Prostate gland (tissue), 2 donors: ENCODE measurements at regions not wholly inside any gene's neighbourhood (a gene's known extent, or its start where the extent isn't known, plus 50 kb on each side); places are given as distances from the start of the nearest gene placed in this dataset.
A peak's percentile ranks its signal among the peaks of the same experiment; 100 is the strongest.

Source experiments
- DNase-seq: peaks from one replicate; pipeline ENCODE4 v3.0.0-alpha.2; 2019; ENCODE audit warnings: low spot score
- H3K27ac ChIP-seq, 2 donors: fragments of 200-600 bp; sonication (generic); 2 replicates each; pipeline ENCODE4 v1.5.1; 2017 to 2019
- H3K27me3 ChIP-seq: fragments of 200-600 bp; sonication (generic); replicated peaks from 2 replicates; pipeline ENCODE4 v1.5.1; 2019; ENCODE audit not compliant: insufficient read depth
- H3K36me3 ChIP-seq, 2 donors: fragments of 200-600 bp; sonication (generic); 1 replicate in 1 of 2; 2 replicates in 1 of 2; pipeline versions ENCODE4 v1.5.1 to v1.8.1; 2017 to 2019
- H3K4me1 ChIP-seq: fragments of 200-600 bp; sonication (generic); replicated peaks from 2 replicates; pipeline ENCODE4 v1.5.1; 2019
- H3K4me3 ChIP-seq, 2 donors: fragments of 200-600 bp; sonication (generic); 2 replicates each; pipeline ENCODE4 v1.5.1; 2017 to 2019
- H3K9me3 ChIP-seq: fragments of 200-600 bp; sonication (generic); 2 replicates; pipeline ENCODE4 v1.5.1; 2017
- CTCF ChIP-seq, 4 experiments: fragments of 200-600 bp in 2 of 4; fragments of 450-650 bp in 2 of 4; sonication (generic) in 2 of 4; IDR thresholded peaks; 1 replicate in 3 of 4; 2 replicates in 1 of 4; pipeline ENCODE4 v1.5.1; 2016 to 2019; ENCODE audit warnings: antibody characterized with exemption in 4 of 4, mild to moderate bottlenecking in 2 of 4, moderate library complexity in 2 of 4
- POLR2A ChIP-seq: fragments of 450-650 bp; IDR thresholded peaks from one replicate; pipeline ENCODE4 v1.6.1; 2016; ENCODE audit warnings: antibody characterized with exemption, mild to moderate bottlenecking
- POLR2AphosphoS5 ChIP-seq: sonication (generic); formaldehyde crosslinking; IDR thresholded peaks from one replicate; pipeline ENCODE4 v1.6.1; 2017; ENCODE audit warnings: antibody characterized with exemption
- WGBS: methylation state at CpG from one replicate; pipeline ENCODE4 v1.1.5; 2018; 5-methylcytosine and 5-hydroxymethylcytosine counted together
- intact Hi-C: fragments of 100-400 bp; cut with DNase I; formaldehyde crosslinking; loops from one replicate; pipeline ENCODE4 v1.14.2; 2022

GRCh38 chr2:40844353-40845277 lies 392.7 kb upstream of the SLC8A1 start:
- no peak overlapping the region for H3K4me3 ChIP-seq
- H3K36me3 ChIP-seq = no peaks in the 10 kb centered on the region
- H3K27ac ChIP-seq = no peak overlapping the region
- DNase-seq = no peak
- 72% methylated on average over 8 of the region's 8 CpGs for WGBS
- TF ChIP-seq CTCF (IDR thresholded peaks at IDR 0.05) (peak in 1 of 4 experiments; percentile 8), POLR2AphosphoS5 (no peak)
- no peaks in the 10 kb centered on the region for H3K27me3 ChIP-seq
- no peaks in the 10 kb centered on the region for H3K4me1 ChIP-seq
- intact Hi-C loops = no loop called here
- H3K9me3 ChIP-seq = no peaks in the 10 kb centered on the region

DNA sequence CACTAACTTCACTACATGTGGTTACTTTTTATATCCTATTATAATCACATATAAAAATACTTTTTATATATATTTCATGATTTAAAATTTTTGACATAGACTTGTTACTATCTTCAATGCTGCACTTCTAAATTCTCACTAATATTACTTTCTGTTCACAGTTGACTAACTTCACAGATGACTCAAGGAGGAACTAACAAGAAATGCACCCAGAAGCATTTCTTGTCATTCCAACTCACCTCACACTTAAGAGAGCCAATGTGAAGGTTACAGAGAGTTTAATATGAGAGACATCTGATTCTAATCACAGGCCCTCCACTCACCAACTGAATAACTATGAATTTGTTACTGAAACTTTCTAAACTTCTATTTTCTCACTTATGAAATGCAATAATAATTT lies 399.8 kb upstream of the SLC8A1 start:
- no peaks in the 10 kb centered on the region for H3K36me3 ChIP-seq
- no peaks in the 10 kb centered on the region for H3K4me1 ChIP-seq
- intact Hi-C loops = no loop called here
- DNase-seq = no peak
- TF ChIP-seq CTCF (IDR thresholded peaks at IDR 0.05) = no peak
- TF ChIP-seq POLR2A = no peak
- TF ChIP-seq POLR2AphosphoS5 = no peak
- no peak overlapping the region for H3K4me3 ChIP-seq
- no peaks in the 10 kb centered on the region for H3K9me3 ChIP-seq
- no peaks in the 10 kb centered on the region for H3K27me3 ChIP-seq
- H3K27ac ChIP-seq = no peak overlapping the region

GRCh38 chr2:40859617-40860016 lies 407.7 kb upstream of the SLC8A1 start:
- TF ChIP-seq POLR2A (no peak), CTCF (IDR thresholded peaks at IDR 0.05) (no peak), POLR2AphosphoS5 (no peak)
- Histone ChIP-seq H3K4me3 (no peak overlapping the region), H3K9me3 (no peaks in the 10 kb centered on the region), H3K27ac (no peak overlapping the region), H3K4me1 (no peaks in the 10 kb centered on the region), H3K36me3 (no peaks in the 10 kb centered on the region), H3K27me3 (no peaks in the 10 kb centered on the region)
- intact Hi-C loops = no loop called here
- no peak for DNase-seq
- WGBS = 91% methylated on average over 1 of the region's 1 CpG

DNA sequence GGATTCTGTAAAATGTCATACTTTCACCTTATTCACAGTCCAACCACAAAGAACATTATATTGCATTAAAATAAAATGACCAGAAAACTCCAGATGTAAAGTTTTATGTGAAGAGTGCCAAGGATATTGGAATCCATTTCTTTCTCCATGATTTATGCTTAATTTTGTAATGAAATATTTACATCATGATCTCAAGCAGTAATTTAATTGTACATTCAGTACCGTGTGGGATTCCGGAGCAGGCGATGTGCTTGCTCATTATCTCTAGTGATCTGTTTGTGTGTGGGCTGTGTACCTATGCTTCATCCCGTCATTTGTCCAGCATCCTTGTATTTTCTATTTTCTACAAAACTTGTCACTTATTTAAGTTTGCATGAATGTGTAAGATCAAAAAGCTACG lies 415.9 kb upstream of the SLC8A1 start:
- Histone ChIP-seq H3K27ac (no peak overlapping the region), H3K27me3 (no peaks in the 10 kb centered on the region), H3K36me3 (no peaks in the 10 kb centered on the region), H3K4me3 (no peak overlapping the region), H3K4me1 (no peaks in the 10 kb centered on the region), H3K9me3 (no peaks in the 10 kb centered on the region)
- no peak for DNase-seq
- intact Hi-C loops = no loop called here
- TF ChIP-seq POLR2A (no peak), CTCF (IDR thresholded peaks at IDR 0.05) (no peak), POLR2AphosphoS5 (no peak)
- 58% methylated on average over 5 of the region's 5 CpGs for WGBS

GRCh38 chr2:40872580-40872979 lies 420.7 kb upstream of the SLC8A1 start:
- no peak overlapping the region for H3K27ac ChIP-seq
- intact Hi-C loops = no loop called here
- H3K9me3 ChIP-seq = no peaks in the 10 kb centered on the region
- DNase-seq = no peak
- no peak overlapping the region for H3K4me3 ChIP-seq
- H3K27me3 ChIP-seq = no peaks in the 10 kb centered on the region
- H3K4me1 ChIP-seq = no peaks in the 10 kb centered on the region
- no peak for TF ChIP-seq CTCF (IDR thresholded peaks at IDR 0.05)
- TF ChIP-seq POLR2A = no peak
- no peak for TF ChIP-seq POLR2AphosphoS5
- 54% methylated on average over 2 of the region's 2 CpGs for WGBS
- H3K36me3 ChIP-seq = no peaks in the 10 kb centered on the region
